Effector memory CD8-positive, alpha-beta T cell (primary cell): ENCODE measurements at regions not wholly inside any gene's neighbourhood (a gene's known extent, or its start where the extent isn't known, plus 50 kb on each side); places are given as distances from the start of the nearest gene placed in this dataset.

Experiments
- ATAC-seq: fragments of 150-1000 bp; cut with Tn5 transposase; replicated peaks from 2 replicates; pipeline ENCODE4 v1.10.0; 2021; ENCODE audit warnings: mild to moderate bottlenecking, moderate library complexity
- DNase-seq, 3 experiments: peaks; one replicate each; pipeline ENCODE4 v3.0.0; 2021
- H3K27ac Mint-ChIP-seq, 2 donors: one replicate each; pipeline ENCODE4 v1.8.0; 2022; ENCODE audit warnings: mild to moderate bottlenecking in 2 of 2, mixed read lengths in 2 of 2, moderate library complexity in 2 of 2
- H3K27me3 Mint-ChIP-seq, 2 donors: one replicate each; pipeline ENCODE4 v1.8.0; 2022; ENCODE audit warnings: mixed read lengths in 2 of 2
- H3K36me3 Mint-ChIP-seq: one replicate; pipeline ENCODE4 v1.8.0; 2022; ENCODE audit warnings: mild to moderate bottlenecking, moderate library complexity, mixed read lengths; ENCODE audit not compliant: insufficient read depth
- H3K4me1 Mint-ChIP-seq, 2 donors: one replicate each; pipeline ENCODE4 v1.8.0; 2022; ENCODE audit warnings: low read depth in 2 of 2, mixed read lengths in 2 of 2
- H3K4me3 Mint-ChIP-seq, 2 donors: one replicate each; pipeline ENCODE4 v1.8.0; 2022; ENCODE audit warnings: mild to moderate bottlenecking in 2 of 2, mixed read lengths in 2 of 2, moderate library complexity in 2 of 2
- H3K9me3 Mint-ChIP-seq, 2 donors: one replicate each; pipeline ENCODE4 v1.8.0; 2022; ENCODE audit warnings: mixed read lengths in 2 of 2

- ATAC-seq = no peak
- H3K27me3 Mint-ChIP-seq = no peaks in the 10 kb centered on the region
- H3K27ac Mint-ChIP-seq = no peak overlapping the region
- H3K4me3 Mint-ChIP-seq = no peak overlapping the region
- H3K36me3 Mint-ChIP-seq = no peaks in the 10 kb centered on the region
- H3K4me1 Mint-ChIP-seq = no peaks in the 10 kb centered on the region
- no peak for DNase-seq
- H3K9me3 Mint-ChIP-seq = no peaks in the 10 kb centered on the region
Observed at GRCh38 chr4:141391771-141392170, 171.1 kb downstream of the ZNF330 start.

- Mint-ChIP-seq H3K27me3 (peaks cover 0 to 8% of the 10 kb centered on the region in 2 donors), H3K27ac (no peak overlapping the region), H3K36me3 (peaks cover 3% of the 10 kb centered on the region), H3K4me3 (no peak overlapping the region), H3K4me1 (no peaks in the 10 kb centered on the region), H3K9me3 (peaks cover 0 to 2% of the 10 kb centered on the region in 2 donors)
- DNase-seq = no peak
- ATAC-seq = no peak
Observed at GRCh38 chr4:141395246-141395830, 174.6 kb downstream of the ZNF330 start.

GRCh38 chr4:141395919-141396318, 175.2 kb downstream of the ZNF330 start:
- Mint-ChIP-seq H3K27me3 (peaks cover 0 to 8% of the 10 kb centered on the region in 2 donors), H3K27ac (no peak overlapping the region), H3K9me3 (peaks cover 0 to 2% of the 10 kb centered on the region in 2 donors), H3K36me3 (peaks cover 3% of the 10 kb centered on the region), H3K4me1 (no peaks in the 10 kb centered on the region), H3K4me3 (no peak overlapping the region)
- ATAC-seq = no peak
- no peak for DNase-seq

- no peaks in the 10 kb centered on the region for H3K4me1 Mint-ChIP-seq
- H3K27ac Mint-ChIP-seq = no peak overlapping the region
- peaks cover 0 to 4% of the 10 kb centered on the region in 2 donors for H3K27me3 Mint-ChIP-seq
- ATAC-seq (no peak), DNase-seq (no peak)
- H3K36me3 Mint-ChIP-seq = peaks cover 3% of the 10 kb centered on the region
- no peak overlapping the region for H3K4me3 Mint-ChIP-seq
- peaks cover 0 to 1% of the 10 kb centered on the region in 2 donors for H3K9me3 Mint-ChIP-seq
Observed at GRCh38 chr4:141402712-141403111, 182.0 kb downstream of the ZNF330 start.

- Mint-ChIP-seq H3K9me3 (no peaks in the 10 kb centered on the region), H3K27ac (no peak overlapping the region), H3K27me3 (no peaks in the 10 kb centered on the region), H3K4me3 (no peak overlapping the region), H3K4me1 (no peaks in the 10 kb centered on the region), H3K36me3 (no peaks in the 10 kb centered on the region)
- ATAC-seq (no peak), DNase-seq (no peak)
Observed at GRCh38 chr4:141403782-141404181, 183.1 kb downstream of the ZNF330 start.

GRCh38 chr4:141406237-141406636, 185.5 kb downstream of the ZNF330 start:
- Mint-ChIP-seq H3K36me3 (no peaks in the 10 kb centered on the region), H3K27ac (no peak overlapping the region), H3K4me1 (no peaks in the 10 kb centered on the region), H3K4me3 (no peak overlapping the region), H3K27me3 (no peaks in the 10 kb centered on the region), H3K9me3 (no peaks in the 10 kb centered on the region)
- DNase-seq (no peak), ATAC-seq (no peak)

- H3K4me3 Mint-ChIP-seq = no peak overlapping the region
- no peak overlapping the region for H3K27ac Mint-ChIP-seq
- DNase-seq (no peak), ATAC-seq (no peak)
- no peaks in the 10 kb centered on the region for H3K9me3 Mint-ChIP-seq
- H3K4me1 Mint-ChIP-seq = no peaks in the 10 kb centered on the region
- H3K27me3 Mint-ChIP-seq = peaks cover 0 to 12% of the 10 kb centered on the region in 2 donors
- peaks cover 2% of the 10 kb centered on the region for H3K36me3 Mint-ChIP-seq
Observed at GRCh38 chr4:141409556-141409955, 188.9 kb downstream of the ZNF330 start.

- H3K9me3 Mint-ChIP-seq = no peaks in the 10 kb centered on the region
- H3K27me3 Mint-ChIP-seq = peaks cover 0 to 12% of the 10 kb centered on the region in 2 donors
- H3K27ac Mint-ChIP-seq = no peak overlapping the region
- H3K4me1 Mint-ChIP-seq = no peaks in the 10 kb centered on the region
- DNase-seq (no peak), ATAC-seq (no peak)
- no peak overlapping the region for H3K4me3 Mint-ChIP-seq
- peaks cover 2% of the 10 kb centered on the region for H3K36me3 Mint-ChIP-seq
Observed at GRCh38 chr4:141410839-141411238, 190.1 kb downstream of the ZNF330 start.

- no peak for DNase-seq
- no peak for ATAC-seq
- no peak overlapping the region for H3K4me3 Mint-ChIP-seq
- no peak overlapping the region for H3K27ac Mint-ChIP-seq
- no peaks in the 10 kb centered on the region for H3K4me1 Mint-ChIP-seq
- H3K36me3 Mint-ChIP-seq = peaks cover 2% of the 10 kb centered on the region
- H3K27me3 Mint-ChIP-seq = peaks cover 0 to 12% of the 10 kb centered on the region in 2 donors
- H3K9me3 Mint-ChIP-seq = no peaks in the 10 kb centered on the region
Observed at GRCh38 chr4:141411936-141412335, 191.2 kb downstream of the ZNF330 start.

GRCh38 chr4:141413366-141413765, 192.7 kb downstream of the ZNF330 start:
- Mint-ChIP-seq H3K4me3 (no peak overlapping the region), H3K27me3 (peaks cover 0 to 12% of the 10 kb centered on the region in 2 donors), H3K9me3 (no peaks in the 10 kb centered on the region), H3K27ac (no peak overlapping the region), H3K36me3 (peaks cover 2% of the 10 kb centered on the region), H3K4me1 (no peaks in the 10 kb centered on the region)
- ATAC-seq = no peak
- no peak for DNase-seq

- H3K27me3 Mint-ChIP-seq = peaks cover 0 to 12% of the 10 kb centered on the region in 2 donors
- ATAC-seq (no peak), DNase-seq (no peak)
- H3K4me3 Mint-ChIP-seq = no peak overlapping the region
- no peaks in the 10 kb centered on the region for H3K4me1 Mint-ChIP-seq
- no peak overlapping the region for H3K27ac Mint-ChIP-seq
- peaks cover 2% of the 10 kb centered on the region for H3K36me3 Mint-ChIP-seq
- no peaks in the 10 kb centered on the region for H3K9me3 Mint-ChIP-seq
Observed at GRCh38 chr4:141415651-141416050, 195.0 kb downstream of the ZNF330 start.

GRCh38 chr4:141416219-141416618, 195.5 kb downstream of the ZNF330 start:
- peaks cover 0 to 12% of the 10 kb centered on the region in 2 donors for H3K27me3 Mint-ChIP-seq
- peaks cover 2% of the 10 kb centered on the region for H3K36me3 Mint-ChIP-seq
- DNase-seq (no peak), ATAC-seq (no peak)
- no peak overlapping the region for H3K27ac Mint-ChIP-seq
- no peaks in the 10 kb centered on the region for H3K4me1 Mint-ChIP-seq
- H3K4me3 Mint-ChIP-seq = no peak overlapping the region
- H3K9me3 Mint-ChIP-seq = no peaks in the 10 kb centered on the region

- no peak overlapping the region for H3K27ac Mint-ChIP-seq
Observed at GRCh38 chr4:141416677-141417363, 196.1 kb downstream of the ZNF330 start.

GRCh38 chr4:141417387-141417786, 196.7 kb downstream of the ZNF330 start:
- Mint-ChIP-seq H3K4me1 (no peaks in the 10 kb centered on the region), H3K4me3 (no peak overlapping the region), H3K9me3 (peaks cover 0 to under 1% of the 10 kb centered on the region in 2 donors), H3K36me3 (peaks cover 2% of the 10 kb centered on the region), H3K27me3 (peaks cover 0 to 6% of the 10 kb centered on the region in 2 donors), H3K27ac (no peak overlapping the region)
- DNase-seq = no peak
- no peak for ATAC-seq

More at GRCh38 chr4:141416677-141417363, 196.1 kb downstream of the ZNF330 start:
- no peaks in the 10 kb centered on the region for H3K9me3 Mint-ChIP-seq
- H3K36me3 Mint-ChIP-seq = peaks cover 2% of the 10 kb centered on the region
- H3K4me1 Mint-ChIP-seq = no peaks in the 10 kb centered on the region
- DNase-seq (no peak), ATAC-seq (no peak)
- no peak overlapping the region for H3K4me3 Mint-ChIP-seq
- peaks cover 0 to 11% of the 10 kb centered on the region in 2 donors for H3K27me3 Mint-ChIP-seq
